ENCODE measurements at regions not wholly inside any gene's neighbourhood (a gene's known extent, or its start where the extent isn't known, plus 50 kb on each side); places are given as distances from the start of the nearest gene placed in this dataset.

GRCh38 chr19:28285917-28286316, 927.0 kb downstream of the UQCRFS1 start:
- TF ChIP-seq CTCF (IDR thresholded peaks at IDR 0.05) (no peak), POLR2A (IDR thresholded peaks at IDR 0.05) (no peak)
